ENCODE measurements at regions not wholly inside any gene's neighbourhood (a gene's known extent, or its start where the extent isn't known, plus 50 kb on each side); places are given as distances from the start of the nearest gene placed in this dataset.

DNA sequence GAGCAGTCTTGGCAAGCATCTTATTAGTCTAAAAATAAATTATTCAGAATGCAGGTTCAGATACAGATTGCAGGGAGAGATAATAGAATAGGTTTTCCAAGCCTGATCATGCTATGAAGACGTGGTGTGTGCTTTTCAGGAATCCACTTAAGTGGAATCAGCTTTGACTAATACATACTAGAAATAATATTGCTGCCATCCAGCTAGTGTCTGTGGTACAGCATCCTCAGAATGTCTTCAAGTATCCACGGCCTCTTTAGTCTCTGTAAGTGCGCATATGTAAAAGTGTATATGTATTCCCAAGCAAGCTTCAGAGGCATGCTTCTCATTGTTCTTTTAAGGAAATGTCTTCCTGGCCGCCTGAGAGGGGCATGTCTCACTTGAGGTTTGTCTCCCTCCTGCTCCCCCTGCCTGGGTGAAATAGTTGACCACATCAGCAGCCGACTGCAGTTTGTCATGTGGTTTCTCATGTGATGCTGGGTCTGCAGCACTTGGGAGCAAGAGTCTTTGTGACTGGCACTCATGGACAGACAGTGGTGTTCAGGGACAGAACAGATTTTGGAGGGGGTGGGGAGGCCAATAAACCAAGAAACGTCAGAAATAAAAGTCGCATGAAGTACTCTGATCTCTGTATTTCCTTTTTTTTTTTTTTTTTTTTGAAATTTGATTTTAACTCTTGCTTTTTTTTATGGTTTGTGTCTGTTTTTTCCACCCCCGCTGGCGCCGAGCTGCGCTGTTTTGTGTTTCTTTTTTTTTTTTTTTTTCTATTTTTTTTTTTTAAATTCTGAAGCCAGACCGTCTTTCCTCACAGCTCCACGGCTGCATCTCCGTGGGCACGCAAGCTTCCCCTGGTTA, 150.8 kb downstream of the PRL start:
- DNase-seq (ENCODE audit: low spot score) = no peak
- ATAC-seq (ENCODE audit: low FRiP score) = no peak

DNA sequence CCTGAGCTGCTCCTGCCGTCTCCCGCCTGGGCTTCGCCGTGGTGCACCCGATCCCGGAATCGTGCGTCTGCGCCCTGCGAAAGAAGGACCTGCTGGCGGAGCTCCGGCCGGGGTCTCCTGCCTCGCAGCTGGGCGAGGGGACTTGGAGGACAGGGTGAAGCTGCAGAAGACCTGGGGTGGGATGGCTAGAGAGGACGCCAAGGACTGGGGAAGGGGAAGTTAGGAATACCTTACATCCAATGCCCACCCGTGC, 150.2 kb downstream of the PRL start:
- ATAC-seq (ENCODE audit: low FRiP score) = no peak

More for the DNA sequence above, 150.8 kb downstream of the PRL start:
- TF ChIP-seq, protein P1, sequence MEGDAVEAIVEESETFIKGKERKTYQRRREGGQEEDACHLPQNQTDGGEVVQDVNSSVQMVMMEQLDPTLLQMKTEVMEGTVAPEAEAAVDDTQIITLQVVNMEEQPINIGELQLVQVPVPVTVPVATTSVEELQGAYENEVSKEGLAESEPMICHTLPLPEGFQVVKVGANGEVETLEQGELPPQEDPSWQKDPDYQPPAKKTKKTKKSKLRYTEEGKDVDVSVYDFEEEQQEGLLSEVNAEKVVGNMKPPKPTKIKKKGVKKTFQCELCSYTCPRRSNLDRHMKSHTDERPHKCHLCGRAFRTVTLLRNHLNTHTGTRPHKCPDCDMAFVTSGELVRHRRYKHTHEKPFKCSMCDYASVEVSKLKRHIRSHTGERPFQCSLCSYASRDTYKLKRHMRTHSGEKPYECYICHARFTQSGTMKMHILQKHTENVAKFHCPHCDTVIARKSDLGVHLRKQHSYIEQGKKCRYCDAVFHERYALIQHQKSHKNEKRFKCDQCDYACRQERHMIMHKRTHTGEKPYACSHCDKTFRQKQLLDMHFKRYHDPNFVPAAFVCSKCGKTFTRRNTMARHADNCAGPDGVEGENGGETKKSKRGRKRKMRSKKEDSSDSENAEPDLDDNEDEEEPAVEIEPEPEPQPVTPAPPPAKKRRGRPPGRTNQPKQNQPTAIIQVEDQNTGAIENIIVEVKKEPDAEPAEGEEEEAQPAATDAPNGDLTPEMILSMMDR (IDR thresholded peaks at IDR 0.05) = no peak

GRCh38 chr6:22146931-22147701, 149.7 kb downstream of the PRL start:
- DNase-seq (ENCODE audit: low spot score) (no peak), ATAC-seq (ENCODE audit: low FRiP score) (no peak)
- TF ChIP-seq, protein P1 (IDR thresholded peaks at IDR 0.05) = no peak

More for the DNA sequence above, 150.2 kb downstream of the PRL start:
- TF ChIP-seq, protein P1 (IDR thresholded peaks at IDR 0.05) = no peak
- DNase-seq (ENCODE audit: low spot score) = no peak

GRCh38 chr6:22147921-22148776, 148.7 kb downstream of the PRL start:
- ATAC-seq (ENCODE audit: low FRiP score) (no peak), DNase-seq (ENCODE audit: low spot score) (no peak)
- TF ChIP-seq, protein P1 (IDR thresholded peaks at IDR 0.05) = no peak

GRCh38 chr6:22149096-22149495, 147.7 kb downstream of the PRL start:
- ATAC-seq (ENCODE audit: low FRiP score) = no peak
- TF ChIP-seq, protein P1 (IDR thresholded peaks at IDR 0.05) = no peak
- no peak for DNase-seq (ENCODE audit: low spot score)

GRCh38 chr6:22149501-22150367, 147.1 kb downstream of the PRL start:
- ATAC-seq (ENCODE audit: low FRiP score) = no peak
- no peak for DNase-seq (ENCODE audit: low spot score)
- TF ChIP-seq, protein P1 (IDR thresholded peaks at IDR 0.05) = no peak

All from omental fat pad (tissue), 3 donors.